ENCODE measurements at regions not wholly inside any gene's neighbourhood (a gene's known extent, or its start where the extent isn't known, plus 50 kb on each side); places are given as distances from the start of the nearest gene placed in this dataset.

DNA sequence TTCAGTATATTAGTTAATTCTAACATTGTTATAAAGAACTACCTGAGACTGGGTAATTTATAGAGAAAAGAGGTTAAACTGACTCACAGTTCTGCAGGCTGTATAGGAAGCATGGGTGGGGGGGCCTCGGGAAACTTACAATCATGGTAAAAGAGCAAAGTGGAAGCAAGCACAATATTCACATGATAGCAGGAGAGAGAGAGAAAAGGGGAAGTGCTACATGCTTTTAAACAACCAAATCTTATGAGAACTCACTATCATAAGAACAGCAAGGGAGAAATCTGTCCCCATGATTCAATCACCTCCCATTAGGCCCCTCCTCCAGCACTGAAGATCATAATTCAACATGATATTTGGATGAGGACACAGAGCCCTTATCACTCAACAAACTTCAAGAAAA, 324.9 kb downstream of the ZNF608 start:
- no peak for DNase-seq (ENCODE audit: low read depth in 2 of 2)

DNA sequence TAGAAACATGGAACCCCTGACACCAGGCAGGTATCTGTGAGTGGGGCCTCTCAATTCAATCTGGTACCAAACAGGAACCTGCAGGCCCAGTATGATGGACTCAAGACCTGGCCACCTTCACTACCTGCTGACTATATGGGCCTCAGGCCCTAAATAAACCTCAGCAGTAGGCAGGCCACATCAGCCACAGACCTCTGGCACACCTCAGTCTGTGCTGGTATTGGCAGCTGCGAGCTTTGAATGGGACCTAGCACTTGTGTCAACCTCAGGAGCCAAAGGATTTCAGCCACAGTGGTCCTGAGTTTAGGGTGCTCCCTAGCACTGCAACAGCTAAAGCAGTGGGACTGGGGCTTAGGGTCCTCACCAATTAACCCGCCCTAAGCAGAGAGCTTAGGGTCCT, 325.5 kb downstream of the ZNF608 start:
- DNase-seq (ENCODE audit: low read depth in 2 of 2), result no peak

DNA sequence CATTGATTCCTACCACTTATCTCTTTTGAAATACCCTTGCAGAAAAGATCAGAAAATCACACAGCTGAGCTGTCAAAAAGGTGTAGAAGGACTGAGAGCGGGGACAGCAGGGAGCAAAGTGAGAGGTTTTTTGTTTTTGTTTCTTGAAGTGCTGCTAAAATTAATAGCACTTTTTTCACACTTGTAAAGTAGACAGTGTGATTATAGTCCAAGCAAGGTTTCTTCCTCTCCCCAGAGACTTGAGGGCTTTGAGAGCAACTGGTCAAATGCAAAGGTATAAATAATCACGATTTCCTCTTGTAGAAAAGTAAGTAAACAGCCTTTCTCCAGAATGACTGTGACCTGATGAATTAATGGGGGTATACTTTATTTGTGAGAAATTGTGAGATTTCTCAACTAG, 326.9 kb downstream of the ZNF608 start:
- no peak for DNase-seq (ENCODE audit: low read depth in 2 of 2)

DNA sequence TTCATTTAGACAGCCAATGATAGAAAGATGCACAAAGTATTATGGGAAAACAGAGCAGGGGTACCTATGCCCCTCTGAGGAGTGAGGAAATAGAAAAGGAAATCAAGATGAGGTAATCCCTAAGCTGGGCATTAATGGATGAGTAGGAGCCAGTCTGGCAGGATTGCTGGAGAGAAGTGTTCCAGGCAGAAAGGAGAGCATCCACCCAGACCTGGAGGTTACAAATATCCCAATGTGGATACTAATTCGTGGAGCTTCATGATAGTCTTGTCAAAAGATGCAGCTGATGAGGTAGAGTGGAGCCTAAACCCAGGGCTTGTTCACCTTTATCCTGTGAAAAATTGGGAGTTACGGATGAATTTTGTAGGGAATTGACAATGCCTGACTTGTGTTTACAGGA, 328.0 kb downstream of the ZNF608 start:
- DNase-seq (ENCODE audit: low read depth in 2 of 2), result no peak

DNA sequence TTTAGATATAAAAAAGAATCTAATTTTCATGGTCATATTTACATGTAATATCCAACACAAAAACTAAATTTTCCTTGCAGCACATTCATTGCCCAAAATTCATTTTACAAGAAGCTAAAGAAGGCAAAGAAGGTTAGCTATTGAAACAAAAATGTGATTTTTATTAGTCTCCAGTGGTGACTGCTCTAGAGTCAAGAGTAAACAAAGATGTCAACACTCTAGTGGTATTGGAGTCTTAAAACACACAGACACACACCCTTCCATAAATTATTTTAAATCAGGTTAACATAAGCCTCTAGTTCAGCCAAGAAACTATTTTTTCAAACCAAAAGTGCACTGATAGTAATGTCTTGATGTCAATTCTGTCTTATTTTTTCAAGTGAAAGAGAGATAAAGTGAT, 329.2 kb downstream of the ZNF608 start:
- DNase-seq (ENCODE audit: low read depth in 2 of 2), result no peak

DNA sequence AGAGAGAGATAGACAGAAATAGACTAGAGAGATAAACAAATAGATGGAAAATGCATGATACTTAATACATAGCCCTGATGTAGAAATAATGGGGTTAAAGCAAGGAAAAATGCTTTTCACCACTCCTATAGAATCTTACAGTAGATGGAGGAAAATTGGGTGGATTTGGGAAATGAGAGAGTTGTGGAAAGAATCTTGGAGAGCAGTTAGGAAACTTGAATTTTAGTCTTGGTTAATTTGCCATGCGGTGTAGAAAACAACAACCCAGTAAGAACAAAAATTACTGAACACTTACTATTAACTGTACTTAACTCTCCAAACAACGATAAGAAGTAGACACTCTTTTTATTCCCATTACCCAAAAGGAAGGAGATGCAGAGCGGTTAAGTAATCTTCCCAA, 329.8 kb downstream of the ZNF608 start:
- no peak for DNase-seq (ENCODE audit: low read depth in 2 of 2)

DNA sequence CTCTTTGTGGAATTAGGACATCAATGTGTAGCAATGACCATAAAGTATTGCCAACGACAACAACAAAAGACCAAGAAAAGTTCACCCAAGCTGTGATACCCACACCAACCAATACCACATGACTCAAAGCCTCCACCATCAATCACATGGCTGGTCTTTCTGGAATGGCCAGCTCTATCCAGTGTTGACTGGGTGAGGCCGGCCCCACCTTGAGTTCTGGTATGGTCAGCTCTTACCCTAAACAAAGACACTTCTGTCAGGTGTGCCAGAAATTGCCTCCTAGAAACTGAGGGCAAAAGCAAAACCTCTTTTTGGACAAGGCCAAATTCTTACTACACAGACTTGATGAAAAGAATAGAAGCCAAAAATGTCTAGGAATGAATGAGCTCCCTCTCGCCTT, 331.5 kb downstream of the ZNF608 start:
- DNase-seq (ENCODE audit: low read depth in 2 of 2), result no peak

DNA sequence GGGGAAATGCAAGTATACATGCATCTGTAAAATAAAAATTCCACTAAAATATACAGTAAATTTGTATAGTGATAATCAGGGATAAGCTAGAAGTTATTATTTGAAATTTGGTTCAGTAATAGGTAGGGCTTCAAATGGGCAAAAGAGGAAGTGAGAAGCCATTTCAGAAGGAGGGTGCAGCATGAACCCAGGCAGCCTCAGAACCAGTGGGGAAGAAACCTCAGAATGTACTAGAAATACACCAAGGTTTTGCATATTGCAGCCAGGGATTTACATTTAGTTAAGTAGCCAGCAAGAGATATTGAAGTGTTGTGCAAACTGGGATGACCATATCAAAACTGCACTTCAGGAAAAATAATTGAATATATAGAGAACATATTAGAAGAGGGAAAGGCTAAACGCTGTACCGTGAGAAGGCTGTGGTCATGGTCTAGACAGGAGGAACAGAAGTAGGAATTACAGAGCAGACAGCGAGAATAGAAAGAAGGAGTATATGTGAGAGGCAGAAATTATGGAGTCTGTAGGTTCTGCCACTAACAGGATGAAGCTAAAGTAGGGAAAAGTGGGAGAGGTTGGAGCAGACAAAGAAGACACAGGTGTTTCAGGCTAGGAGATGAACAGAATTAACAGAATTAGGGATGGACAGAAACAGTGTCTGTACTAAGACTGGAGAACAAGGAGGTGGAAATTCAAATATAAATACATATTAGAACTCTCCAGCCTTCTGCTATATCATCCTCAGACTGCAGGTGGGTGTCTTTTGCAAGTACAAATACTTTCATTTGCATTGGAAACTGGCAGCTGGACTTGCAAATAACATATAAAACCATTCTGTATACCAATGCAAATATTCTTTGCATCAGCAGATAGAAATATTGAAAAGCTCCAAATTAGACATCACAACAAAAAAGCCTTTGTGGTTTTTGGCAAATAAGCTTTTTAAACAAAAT, 335.6 kb downstream of the ZNF608 start:
- DNase-seq (ENCODE audit: low read depth in 2 of 2), result no peak

DNA sequence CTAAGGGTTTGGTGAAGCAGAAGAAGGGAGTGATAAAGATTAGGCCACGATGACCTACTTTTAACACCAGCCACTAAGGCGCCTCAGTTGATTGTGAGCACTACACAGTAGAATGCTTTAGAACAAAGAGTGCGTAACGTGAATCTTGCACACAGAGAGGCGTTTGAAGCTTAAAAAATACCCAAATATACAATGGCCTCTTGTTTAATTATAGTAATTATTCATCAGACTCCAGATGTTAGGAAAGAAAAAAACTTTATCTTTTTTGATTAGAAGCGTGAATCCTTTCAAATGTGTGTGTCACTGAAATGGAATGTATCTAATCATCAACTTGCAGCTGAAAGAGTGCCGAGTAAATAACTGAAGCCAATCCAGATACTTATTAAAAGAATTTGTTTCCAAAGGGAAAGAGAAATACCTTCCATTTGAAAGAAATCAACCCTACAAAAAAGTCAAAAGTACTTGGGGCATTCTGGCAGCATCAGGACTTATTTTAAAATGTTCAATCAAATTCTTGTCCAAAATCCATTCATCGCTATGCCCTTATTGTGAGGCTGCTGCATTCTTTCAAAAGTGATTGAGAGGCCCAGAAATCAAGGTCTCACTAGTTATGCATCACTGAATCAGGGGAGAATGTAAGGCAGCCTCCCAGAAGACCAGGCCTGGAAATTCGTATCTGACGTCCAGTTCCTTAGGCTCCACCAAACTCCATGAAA, 337.5 kb downstream of the ZNF608 start:
- DNase-seq (ENCODE audit: low read depth in 2 of 2), result no peak

DNA sequence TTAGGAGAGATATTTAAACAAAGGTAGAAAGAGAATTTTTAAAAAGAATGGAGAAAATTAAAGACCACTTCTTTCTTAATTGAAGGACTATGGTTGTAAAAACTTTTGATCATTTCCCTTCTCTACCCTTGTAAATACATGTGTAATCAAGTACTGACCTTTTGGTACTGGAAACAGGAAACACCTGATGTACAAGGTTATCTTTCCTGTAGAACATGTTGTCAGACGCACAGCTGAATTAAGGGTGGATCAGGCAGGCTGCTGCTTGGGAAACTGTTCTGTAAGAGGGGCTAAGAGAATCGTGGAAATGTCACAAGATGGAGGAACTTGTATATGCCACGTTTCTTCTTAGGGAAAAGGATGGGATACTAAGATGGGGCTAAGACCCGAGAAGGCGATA, 341.6 kb downstream of the ZNF608 start:
- DNase-seq (ENCODE audit: low read depth in 2 of 2), result no peak

DNA sequence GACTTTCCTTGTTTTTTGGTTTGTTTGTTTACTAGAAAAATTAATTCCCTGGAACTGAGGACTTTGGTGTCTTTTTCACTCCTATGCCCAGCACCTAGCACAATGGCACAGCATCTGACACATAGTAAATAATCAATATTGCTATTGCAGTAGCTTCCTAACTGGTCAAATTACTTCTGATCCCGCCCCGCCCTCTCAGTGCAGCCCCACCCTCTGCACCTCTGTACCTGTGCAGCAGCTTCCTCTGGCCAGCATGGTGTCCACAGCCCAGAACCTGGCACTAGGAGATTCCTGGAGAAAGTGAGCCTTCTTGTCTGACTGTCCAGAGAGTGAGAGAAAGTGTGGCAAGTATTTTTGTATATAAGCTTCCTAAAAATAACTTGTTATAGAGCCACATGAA, 343.2 kb downstream of the ZNF608 start:
- no peak for DNase-seq (ENCODE audit: low read depth in 2 of 2)

DNA sequence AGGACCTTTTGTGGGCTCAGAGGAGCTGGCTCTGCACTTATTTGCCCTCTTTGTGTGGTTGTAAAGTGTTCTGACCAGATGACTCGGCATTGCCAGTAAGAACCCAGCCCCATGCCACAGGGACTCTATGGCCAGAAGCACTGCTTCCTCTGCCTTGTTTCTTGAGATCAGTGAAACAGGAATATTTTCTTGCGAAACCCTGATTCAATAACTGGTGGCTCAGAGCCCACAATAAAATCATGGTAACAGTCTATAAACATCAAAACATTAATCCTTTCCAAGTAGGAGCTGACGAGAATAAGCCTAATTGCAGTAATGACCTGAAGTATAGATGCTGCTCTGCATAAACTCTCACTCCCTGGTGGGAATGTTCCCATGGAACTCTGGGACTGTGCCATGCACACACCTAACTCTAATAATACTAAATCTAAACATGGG, 344.3 kb downstream of the ZNF608 start:
- no peak for DNase-seq (ENCODE audit: low read depth in 2 of 2)

DNA sequence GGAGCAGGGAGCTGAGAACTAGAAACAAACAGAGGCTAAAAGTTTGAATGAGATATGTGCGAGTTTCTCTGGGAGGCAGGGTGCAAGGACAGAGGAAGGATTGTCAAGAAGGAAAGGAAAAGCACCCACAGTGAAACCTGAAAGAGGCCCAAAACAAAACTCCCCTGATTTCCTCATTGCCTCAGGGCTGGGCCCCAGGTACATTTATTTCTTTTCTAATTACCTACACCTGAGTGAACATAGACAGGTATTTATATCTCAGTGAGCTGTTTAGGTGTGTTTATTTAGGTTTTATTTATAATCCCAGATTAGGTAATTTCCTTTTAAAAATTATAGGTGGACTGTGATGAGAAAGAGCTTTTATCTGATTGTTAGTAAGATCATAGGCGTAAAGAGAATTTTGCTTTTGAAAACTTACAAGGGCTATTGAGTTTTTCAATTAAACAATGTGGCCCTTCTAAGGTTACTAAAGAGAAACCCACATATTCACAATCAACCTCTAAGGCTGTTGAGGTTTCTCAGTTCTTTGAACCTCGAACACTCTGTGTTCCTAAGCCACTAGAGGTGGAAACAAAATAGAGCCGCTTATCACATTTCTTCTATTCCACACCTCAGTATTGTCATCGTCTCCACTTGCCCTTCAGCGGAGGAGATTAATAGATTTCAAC, 344.8 kb downstream of the ZNF608 start:
- DNase-seq (ENCODE audit: low read depth in 2 of 2), result no peak

DNA sequence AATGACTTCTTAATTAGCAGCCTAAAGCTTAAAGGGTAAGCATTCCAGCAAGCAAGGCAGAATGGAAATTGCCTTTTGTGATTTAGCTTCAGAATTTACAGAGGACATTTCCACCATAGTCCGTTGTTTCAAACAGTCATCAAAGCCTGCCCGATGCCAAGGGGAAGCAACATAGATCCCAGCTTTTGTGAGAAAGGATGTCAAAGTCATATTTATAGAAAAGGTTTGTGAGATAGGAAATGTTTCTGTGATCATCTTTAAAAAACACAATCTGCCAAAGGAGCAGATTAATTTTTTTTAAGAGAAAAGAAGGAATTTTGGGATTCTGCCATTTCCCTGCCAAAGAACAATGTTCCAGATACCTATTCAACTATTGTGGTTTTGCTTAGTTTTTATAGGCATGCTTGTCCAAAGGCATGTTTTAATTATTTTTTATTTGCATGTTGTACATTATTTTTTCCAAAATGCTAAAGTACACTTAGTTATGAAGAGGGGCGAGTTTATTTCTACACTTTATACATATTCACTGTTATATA, 346.9 kb downstream of the ZNF608 start:
- DNase-seq (ENCODE audit: low read depth in 2 of 2), result no peak

DNA sequence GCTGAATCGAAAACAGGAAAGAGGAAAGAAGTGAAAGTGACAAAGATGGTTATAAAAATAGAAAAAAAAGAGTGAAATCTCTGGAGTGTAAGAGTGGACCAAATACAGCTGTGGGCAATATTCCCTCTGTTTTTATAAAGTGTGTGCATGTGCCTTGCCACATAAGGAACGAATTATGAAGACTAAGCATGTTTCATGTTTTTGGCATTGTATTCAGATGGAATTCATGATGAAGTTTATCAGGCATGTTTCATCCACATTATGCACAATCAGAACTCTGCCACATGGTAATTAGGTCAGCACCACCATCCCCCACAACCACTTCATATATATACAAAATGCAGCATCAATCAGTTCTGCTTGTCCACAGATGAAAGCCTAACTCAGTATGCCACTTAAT, 348.0 kb downstream of the ZNF608 start:
- no peak for DNase-seq (ENCODE audit: low read depth in 2 of 2)

DNA sequence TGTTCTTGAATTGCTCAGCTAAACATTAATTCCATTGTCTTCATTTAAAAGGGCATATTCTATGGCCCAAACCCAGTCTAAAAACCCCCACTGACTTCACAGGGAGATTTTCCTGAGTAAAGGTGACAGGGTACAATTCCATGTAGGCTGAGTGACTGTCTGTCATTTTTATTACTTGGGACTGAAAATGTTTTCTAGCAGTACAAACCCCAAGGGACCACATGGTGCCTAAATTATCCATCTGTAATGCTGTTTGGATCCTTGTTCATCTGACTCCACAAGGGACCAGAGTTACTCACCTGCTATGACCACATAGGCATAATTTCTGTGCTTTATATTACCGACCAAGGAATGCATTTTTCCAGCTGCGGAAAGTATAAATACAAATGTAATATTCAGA, 349.1 kb downstream of the ZNF608 start:
- no peak for DNase-seq (ENCODE audit: low read depth in 2 of 2)

DNA sequence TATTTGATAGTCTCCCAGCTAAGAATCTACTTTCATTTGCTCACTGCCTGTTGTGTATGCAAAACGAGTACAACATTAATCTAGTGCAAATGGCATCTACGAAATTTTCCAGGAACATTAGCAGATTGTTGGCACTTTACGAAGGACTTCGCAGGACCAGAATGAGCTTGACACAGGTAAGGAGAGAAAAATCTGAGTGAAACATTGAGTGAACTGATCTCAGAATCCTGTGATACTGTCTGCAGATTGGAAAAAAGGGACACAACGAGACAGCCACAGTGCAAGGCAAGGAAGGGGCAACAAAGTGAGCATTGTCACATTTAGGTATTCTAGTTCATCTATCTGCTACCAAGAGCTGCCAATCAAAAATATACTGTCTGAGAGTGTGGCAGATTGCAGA, 350.5 kb downstream of the ZNF608 start:
- DNase-seq (ENCODE audit: low read depth in 2 of 2), result no peak

DNA sequence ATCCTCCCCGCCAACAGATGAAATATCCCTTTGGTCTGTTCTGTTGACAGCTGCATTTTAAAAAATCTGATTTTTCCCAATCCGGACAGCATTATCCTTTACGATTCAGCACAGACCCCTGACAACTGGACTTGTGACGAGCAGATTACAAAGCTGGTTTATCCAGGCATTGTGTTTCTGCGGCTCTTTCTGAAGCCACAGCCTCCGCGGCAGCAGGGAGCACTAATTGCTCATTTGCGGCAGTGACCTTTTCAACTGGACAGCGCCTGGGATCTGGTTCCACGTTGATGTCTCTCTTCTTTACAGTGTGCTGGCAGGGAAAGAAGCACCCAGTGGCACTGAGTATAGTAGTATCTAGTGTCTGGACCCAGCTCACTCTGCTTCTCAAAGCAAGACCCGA, 351.2 kb downstream of the ZNF608 start:
- DNase-seq (ENCODE audit: low read depth in 2 of 2), result no peak

DNA sequence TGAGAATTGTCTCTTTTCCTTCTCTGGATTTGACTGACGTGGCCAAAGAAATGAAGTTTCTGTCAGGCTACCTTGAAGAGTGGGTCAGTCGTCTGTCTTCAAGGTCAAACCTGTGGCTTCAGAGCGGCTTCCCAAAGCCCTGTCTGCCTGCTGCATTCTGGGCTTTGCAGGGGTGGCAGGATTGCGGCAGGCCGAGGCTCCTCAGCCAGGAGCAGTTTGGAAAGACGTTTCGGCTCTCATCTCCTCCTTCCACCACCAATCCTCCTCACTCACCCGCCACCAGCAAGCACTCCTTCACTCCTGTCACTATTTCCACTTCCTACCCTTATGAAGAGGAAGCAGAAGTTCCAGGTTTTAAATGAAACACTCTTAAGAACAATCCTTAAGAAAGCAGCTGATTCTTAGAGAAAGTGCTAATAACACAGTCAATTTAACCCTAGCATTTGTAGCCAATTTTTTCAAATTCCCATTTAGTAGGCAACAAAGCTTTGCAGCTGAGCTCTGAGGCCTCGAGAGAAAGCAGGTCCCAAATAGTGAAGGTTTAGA, 351.7 kb downstream of the ZNF608 start:
- DNase-seq (ENCODE audit: low read depth in 2 of 2), result no peak

DNA sequence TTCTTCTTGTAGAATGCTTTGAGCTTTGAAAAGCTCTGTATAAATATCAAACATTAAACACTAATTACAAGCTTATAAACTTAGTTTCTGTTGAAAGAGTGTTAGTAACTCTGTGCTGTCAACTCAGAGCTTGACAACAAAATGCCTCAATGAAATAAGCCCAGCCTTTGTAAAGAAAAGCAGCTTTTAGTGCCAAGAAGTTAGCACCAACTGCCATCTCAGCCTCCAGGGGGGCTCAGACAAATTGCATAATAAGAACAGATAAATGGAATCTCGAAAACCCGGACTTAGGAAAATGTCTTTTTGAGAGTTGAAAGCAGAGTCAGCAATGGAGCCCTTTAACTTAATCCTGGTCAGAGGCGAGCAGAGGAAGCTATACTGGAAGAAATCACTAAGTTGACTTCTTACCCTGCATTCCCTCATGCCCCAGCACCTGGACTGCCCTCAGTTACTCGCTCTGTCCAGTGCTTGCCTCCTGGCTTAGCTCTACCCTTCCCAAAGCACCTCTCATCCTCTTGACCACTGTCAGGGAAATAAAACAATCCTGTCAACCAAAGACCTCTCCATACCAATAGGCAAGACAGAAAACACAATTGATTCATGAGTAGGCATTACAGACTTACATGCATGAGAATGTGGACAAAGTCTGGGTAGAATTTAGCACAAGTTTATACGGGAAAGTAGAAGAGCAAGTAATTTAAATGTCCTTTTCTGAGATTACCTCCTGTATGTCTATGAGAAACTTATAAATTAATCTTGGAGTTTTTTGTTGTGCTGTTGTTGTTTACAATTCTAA, 352.7 kb downstream of the ZNF608 start:
- no peak for DNase-seq (ENCODE audit: low read depth in 2 of 2)

DNA sequence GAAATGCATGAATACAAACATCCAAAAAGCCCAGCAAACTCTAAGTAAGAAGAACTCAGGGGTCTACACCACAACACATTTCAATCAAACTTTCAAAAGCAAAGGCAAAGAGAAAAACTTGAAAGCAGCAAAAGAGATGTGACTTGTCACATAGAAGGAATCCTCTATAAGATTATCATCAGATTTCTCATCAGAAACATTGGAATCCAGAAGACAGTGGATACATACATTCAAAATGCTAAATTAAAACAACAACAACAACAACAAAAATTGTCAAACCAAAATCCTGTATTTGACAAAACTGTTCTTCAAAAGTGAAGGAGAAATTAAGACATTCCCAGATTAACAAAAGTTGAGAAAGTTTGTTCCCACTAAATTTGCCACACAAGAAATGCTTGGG, 362.7 kb downstream of the ZNF608 start:
- DNase-seq (ENCODE audit: low read depth in 2 of 2), result no peak
